ENCODE measurements at regions not wholly inside any gene's neighbourhood (a gene's known extent, or its start where the extent isn't known, plus 50 kb on each side); places are given as distances from the start of the nearest gene placed in this dataset.

GRCh38 chr11:119854521-119854920 is 125.5 kb upstream of the NECTIN1 start:
- TF ChIP-seq, protein P1, sequence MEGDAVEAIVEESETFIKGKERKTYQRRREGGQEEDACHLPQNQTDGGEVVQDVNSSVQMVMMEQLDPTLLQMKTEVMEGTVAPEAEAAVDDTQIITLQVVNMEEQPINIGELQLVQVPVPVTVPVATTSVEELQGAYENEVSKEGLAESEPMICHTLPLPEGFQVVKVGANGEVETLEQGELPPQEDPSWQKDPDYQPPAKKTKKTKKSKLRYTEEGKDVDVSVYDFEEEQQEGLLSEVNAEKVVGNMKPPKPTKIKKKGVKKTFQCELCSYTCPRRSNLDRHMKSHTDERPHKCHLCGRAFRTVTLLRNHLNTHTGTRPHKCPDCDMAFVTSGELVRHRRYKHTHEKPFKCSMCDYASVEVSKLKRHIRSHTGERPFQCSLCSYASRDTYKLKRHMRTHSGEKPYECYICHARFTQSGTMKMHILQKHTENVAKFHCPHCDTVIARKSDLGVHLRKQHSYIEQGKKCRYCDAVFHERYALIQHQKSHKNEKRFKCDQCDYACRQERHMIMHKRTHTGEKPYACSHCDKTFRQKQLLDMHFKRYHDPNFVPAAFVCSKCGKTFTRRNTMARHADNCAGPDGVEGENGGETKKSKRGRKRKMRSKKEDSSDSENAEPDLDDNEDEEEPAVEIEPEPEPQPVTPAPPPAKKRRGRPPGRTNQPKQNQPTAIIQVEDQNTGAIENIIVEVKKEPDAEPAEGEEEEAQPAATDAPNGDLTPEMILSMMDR (IDR thresholded peaks at IDR 0.05; ENCODE audit: low read depth, low read length, missing input control), result no peak
- TF ChIP-seq JUND (IDR thresholded peaks at IDR 0.05), result no peak
- no peak for TF ChIP-seq GABPA (IDR thresholded peaks at IDR 0.05 in 1 of 2, conservative IDR thresholded peaks at IDR 0.05 in 1 of 2)
- no peak for TF ChIP-seq EGR1 (IDR thresholded peaks at IDR 0.05; ENCODE audit: low read depth in 2 of 2)
- TF ChIP-seq, protein P2, sequence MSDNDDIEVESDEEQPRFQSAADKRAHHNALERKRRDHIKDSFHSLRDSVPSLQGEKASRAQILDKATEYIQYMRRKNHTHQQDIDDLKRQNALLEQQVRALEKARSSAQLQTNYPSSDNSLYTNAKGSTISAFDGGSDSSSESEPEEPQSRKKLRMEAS (IDR thresholded peaks at IDR 0.05), result no peak
- no peak for TF ChIP-seq TAF1 (conservative IDR thresholded peaks at IDR 0.05)

Data from liver (tissue), 3 donors.